ENCODE measurements at regions not wholly inside any gene's neighbourhood (a gene's known extent, or its start where the extent isn't known, plus 50 kb on each side); places are given as distances from the start of the nearest gene placed in this dataset.

- no peak overlapping the region for H3K9ac ChIP-seq (ENCODE audit: insufficient read depth in 1 of 2, low read depth in 2 of 2, low read length in 2 of 2)
- no peaks in the 10 kb centered on the region for H3K4me1 ChIP-seq (replicated peaks in 1 of 2; ENCODE audit: control insufficient read depth in 2 of 2, insufficient read depth in 2 of 2, low read length in 2 of 2)
- H4K20me1 ChIP-seq (replicated peaks; ENCODE audit: control insufficient read depth, insufficient read depth, low read length) = no peaks in the 10 kb centered on the region
- H3K9me3 ChIP-seq (replicated peaks; ENCODE audit: control insufficient read depth, insufficient read depth, low read depth, low read length) = no peaks in the 10 kb centered on the region
- 13% methylated on average over 2 of the region's 2 CpGs for WGBS (ENCODE audit: insufficient coverage, low coverage, missing lambda C conversion rate)
- in situ Hi-C loops (cut with MboI) (no loop called here), intact Hi-C loops (cut with micrococcal nuclease) (no loop called here)
- ATAC-seq = no peak
- POLR2A ChIA-PET = no interaction called here
- H3K9me1 ChIP-seq (ENCODE audit: control insufficient read depth, insufficient read depth, low read length) = no peaks in the 10 kb centered on the region
- CTCF ChIA-PET (ENCODE audit: low intra/inter-chr PET ratio) = no interaction called here
- peaks cover 0 to 11% of the 10 kb centered on the region in 2 experiments; a peak in 1 of 5 replicates for H3K27me3 ChIP-seq (ENCODE audit: control insufficient read depth in 2 of 2, insufficient read depth in 2 of 2, low read length in 2 of 2)
- H2AFZ ChIP-seq (ENCODE audit: low read depth, low read length) = no peak overlapping the region
- H3K79me2 ChIP-seq (ENCODE audit: control insufficient read depth, insufficient read depth, low read length) = no peaks in the 10 kb centered on the region
- no TSS peak for BruUV-seq (replicated peaks)
- TF ChIP-seq ASH1L (IDR thresholded peaks at IDR 0.05; ENCODE audit: borderline replicate concordance, low read depth, partially characterized antibody) (no peak), TCFL5 (CRISPR knock-in tag; conservative IDR thresholded peaks at IDR 0.05) (no peak), RHOXF2B (CRISPR knock-in tag; conservative IDR thresholded peaks at IDR 0.05) (no peak), HOXB6 (CRISPR knock-in tag; IDR thresholded peaks at IDR 0.05; ENCODE audit: borderline replicate concordance) (no peak)
- TF ChIP-seq, protein P1, sequence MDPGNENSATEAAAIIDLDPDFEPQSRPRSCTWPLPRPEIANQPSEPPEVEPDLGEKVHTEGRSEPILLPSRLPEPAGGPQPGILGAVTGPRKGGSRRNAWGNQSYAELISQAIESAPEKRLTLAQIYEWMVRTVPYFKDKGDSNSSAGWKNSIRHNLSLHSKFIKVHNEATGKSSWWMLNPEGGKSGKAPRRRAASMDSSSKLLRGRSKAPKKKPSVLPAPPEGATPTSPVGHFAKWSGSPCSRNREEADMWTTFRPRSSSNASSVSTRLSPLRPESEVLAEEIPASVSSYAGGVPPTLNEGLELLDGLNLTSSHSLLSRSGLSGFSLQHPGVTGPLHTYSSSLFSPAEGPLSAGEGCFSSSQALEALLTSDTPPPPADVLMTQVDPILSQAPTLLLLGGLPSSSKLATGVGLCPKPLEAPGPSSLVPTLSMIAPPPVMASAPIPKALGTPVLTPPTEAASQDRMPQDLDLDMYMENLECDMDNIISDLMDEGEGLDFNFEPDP (CRISPR knock-in tag; IDR thresholded peaks at IDR 0.05) = no peak
- DNase-seq (ENCODE audit: extremely low read depth in 1 of 4, low spot score in 3 of 4) = no peak
- no peak for FAIRE-seq
- H3K4me3 ChIP-seq = no peak overlapping the region
- no peaks in the 10 kb centered on the region for H3K36me3 ChIP-seq (ENCODE audit: control insufficient read depth, insufficient read depth, low read length)
- H3K27ac ChIP-seq (ENCODE audit: extremely low read depth, low read depth, low read length) = no peak overlapping the region
- H3K4me2 ChIP-seq (ENCODE audit: insufficient read depth, low read length) = no peak overlapping the region
Measured at GRCh38 chr3:135451037-135451785, 514.3 kb upstream of the PPP2R3A start.

All from K562 (cell line).